Left forelimb (tissue), 1 donor: ENCODE measurements at regions not wholly inside any gene's neighbourhood (a gene's known extent, or its start where the extent isn't known, plus 50 kb on each side); places are given as distances from the start of the nearest gene placed in this dataset.
"Not testable (repeated sequence)": the region's sequence is repeated elsewhere in the genome, so short reads cannot be mapped to it uniquely, and the experiment has no call there.

Source experiments
- DNase-seq: peaks from one replicate; pipeline ENCODE4 v3.0.0-alpha.2; 2018; ENCODE audit warnings: low spot score

DNA sequence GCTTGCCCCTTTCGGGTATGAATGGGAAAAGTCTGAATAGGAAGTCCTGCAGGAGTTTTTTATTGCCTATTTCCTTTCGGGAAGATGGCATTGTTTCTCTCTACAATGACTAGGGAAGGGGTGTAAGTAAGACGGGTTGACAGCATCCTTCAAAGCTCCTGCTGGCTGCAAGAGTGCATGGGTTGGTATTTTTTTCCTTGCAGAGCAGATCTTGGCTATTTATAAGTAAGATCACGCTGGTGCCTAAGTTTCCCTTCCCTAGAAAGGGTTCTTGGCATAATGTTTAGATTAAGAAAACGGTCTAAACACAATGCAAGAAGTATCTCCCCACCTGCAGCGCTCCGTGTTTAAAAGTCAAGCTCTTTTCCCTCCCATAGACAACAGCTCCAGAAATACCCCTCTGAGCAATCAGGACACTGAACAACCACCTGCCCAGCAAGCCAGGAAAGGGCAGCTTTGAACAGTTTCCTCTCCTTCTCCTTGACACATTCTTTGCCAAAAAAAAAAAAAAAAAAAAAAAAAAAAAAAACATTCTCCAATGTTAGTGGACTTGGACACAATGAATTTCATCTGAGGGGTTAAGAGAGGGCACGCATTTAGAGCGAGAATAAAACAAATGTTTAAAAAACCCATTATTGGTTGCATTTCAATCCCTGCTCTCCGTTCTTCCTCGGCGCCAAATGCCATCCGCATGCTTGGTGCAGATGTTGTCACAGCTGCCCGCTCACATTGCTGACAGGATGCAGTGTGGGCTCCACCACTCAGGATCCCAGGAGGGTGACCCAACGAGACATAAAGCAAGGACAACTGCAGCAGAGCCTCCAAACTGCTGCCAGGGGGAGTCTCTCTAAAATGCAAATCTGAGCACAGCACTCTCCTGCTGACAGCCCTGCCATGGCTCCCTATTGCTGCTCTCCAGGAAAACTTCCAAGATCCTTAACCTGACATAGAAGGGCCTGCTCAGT is 427.4 kb upstream of the MGMT start:
- DNase-seq, result no peak

DNA sequence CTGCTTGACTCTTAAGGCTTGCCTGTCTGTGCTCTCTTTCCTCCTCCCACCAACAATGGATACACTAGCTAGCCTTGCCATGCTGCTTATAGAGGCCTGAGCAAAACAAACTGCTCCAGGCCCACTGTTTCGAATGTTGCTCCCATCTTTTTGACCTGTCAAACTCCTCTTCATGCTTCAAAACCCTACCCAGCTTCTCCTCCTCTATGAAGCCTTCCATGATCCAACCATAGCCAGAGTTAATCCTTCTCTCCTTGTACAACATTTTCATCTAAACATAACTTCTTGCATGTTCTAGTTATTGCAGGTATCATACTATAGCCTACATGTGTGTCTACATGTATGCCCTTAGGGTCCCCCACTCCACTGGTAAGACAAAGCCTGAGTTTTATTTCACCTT is 426.7 kb upstream of the MGMT start:
- no peak for DNase-seq

DNA sequence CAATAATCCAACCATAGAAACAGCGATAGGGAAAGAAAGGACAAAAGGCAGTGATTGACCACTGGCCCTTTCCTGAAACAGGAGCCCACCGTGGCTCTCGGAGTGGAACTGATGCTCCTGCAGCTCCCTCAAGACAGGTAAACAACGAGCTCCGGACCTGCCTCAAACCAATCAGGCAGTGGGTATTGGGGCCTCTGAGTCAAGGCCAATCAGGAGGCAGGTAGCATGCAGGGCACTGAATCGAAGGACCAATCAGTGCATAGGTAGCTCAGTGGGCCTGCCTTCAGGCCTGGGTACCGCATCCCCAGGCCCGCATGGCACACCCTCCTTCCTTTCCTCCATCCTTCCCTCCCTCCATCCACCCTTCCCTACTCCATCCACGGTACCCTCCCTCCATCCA is 425.1 kb upstream of the MGMT start:
- no peak for DNase-seq

DNA sequence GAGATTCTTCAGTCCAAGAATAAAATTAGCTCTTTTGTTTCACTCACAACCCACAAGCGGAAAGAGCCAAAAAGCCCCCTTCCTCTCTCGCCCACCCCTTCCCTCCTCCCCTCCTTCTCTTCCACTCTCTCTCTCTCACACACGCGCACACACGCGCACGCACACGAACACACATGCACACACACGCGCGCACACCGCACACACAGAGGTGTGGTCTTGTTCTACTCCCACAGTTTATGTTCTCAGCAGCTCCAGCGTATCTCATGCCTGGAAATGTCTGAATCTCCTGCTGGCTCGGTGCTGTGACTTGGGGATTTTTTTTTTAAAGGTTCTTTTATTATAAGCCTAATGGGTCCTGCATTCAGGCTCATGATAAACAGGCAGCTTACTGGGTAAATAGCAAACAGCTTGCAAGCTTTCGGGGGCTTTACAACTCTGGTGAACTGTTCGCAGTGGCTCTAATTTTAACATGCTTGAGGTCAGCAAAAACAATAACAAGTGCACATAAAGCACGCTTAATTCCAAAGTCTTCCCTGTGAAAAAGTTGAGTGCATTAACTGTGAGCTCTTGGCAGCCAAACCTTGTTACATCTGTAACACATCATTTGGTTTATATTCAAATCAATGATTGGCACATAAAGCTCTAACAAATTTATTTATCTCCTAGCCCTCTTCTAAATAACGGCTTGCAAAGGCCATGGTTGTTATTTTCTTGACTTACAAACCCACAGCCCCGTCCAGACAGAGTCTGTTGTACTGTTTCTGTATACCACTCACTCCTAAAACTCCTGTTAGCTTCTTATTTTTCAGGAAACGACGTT is 424.1 kb upstream of the MGMT start:
- no peak for DNase-seq

DNA sequence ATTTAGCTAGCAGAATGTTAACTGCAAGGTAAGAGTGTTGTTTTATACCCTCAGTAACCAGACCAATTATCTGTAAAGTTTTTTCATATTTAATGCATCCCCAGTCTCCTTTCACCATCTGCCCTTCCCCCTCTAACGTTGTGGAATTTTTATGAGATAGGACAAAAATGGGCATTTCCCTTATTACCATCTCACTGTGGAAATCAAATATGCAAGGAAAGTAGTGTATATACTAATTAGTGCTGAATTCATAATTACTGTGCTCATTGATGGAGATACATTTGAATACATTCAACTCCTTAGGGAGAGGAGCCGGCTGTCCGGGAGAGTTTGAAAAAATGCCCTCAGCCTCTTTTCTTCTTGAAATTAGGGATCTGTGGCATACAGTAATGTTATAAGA is 423.4 kb upstream of the MGMT start:
- DNase-seq, result no peak

DNA sequence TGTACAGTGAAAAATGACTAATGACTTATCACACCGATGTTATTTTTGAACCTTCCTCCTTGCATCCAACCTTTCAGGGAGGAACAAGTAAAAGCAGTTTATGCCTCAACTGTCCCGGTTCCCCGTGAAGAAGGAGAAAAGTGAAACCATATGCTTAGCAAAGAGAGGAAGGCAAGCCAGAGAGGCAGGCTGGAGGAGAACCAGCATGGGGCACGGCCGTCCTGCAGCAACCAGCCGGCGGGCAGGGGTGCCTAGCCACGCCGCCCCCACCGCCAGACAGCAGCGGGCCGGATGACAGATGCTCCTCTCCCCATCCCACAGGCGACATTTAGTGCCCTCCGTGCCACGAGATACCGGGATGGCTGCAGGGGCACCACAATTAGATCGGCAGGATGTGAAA is 421.4 kb upstream of the MGMT start:
- no peak for DNase-seq

DNA sequence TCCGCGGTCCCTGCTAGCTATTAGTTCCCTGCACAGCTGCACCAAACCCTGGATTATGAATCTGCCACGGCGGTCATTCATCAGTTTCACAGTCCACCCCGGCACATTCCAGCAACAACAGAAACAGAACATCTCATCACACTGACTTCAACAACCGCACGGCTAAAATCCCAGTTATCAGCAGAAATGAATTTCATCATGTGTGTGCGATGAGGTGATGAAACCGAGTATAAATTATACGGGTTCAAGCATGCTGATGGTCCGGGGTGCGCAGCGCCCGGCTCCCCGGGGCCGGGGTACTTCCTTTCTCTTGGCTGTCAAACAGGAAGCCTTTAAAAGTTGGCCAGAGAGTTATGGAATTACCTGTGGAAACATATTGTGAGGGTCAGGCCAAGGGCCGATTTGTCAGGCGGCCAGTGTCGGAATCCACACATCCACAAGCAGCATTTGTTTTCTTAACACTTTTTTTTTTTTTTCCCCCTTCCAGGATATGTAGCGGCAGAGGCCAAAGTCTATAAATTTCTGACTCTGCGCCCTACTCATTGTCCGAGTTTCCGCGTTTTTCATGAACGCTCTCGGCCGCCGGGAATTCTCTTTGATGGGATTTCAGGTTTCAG is 420.9 kb upstream of the MGMT start:
- DNase-seq, result peak; percentile 84

DNA sequence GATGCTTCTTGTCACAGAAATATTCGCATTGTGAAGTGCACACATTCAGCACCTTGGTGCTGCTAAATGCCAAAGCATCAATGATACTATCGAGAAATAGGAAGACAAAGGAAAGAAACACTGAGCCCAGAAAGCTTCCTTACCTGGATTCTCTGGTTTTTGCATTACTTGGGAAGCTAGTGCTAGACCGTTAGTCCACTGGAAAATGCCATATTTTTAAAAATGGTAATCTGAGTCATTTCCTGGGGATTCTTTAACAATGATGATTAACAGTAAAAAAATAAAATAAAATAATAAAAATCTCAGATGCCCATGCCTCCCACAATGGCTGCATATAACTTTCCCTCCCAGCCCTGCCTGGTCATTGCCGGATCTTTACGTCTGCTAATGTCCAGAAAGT is 420.1 kb upstream of the MGMT start:
- no peak for DNase-seq

DNA sequence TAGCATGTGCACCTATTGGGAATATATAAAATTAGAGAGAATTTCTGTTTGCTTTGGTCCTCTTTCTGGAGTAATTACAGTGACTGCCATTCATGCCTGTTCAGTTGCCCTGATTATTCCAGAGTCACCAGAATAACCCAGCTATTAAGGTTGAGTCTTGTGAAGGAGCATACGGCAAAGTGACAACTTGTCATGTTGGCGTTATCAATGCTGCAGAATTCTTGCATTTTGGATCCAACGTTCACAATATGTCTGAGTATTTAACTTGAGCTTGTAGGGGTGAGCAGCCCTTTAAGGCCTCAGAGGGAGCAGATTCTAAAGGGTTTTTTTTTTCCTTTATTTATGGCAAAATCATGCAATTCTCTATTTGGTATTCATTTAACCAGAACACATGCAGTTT is 419.4 kb upstream of the MGMT start:
- no peak for DNase-seq

DNA sequence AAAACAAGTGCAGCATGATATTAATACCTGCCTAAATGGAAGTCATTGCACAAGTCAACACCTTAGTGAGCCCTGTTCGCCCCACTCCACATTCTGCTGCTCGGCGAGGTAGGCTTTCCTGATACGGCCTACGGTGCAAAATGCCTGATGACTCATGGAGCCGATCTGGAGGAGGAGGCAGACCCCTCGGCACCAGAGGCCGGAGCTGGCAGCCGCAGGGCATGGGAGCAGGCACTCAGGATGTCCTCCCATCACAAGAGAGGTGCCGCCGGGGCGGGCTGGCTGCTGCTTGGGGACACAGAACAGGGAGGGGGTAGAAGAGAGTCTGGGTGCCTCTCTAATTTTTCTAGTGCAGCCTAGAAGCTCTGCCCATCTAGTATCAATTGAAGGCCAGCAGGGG is 418.5 kb upstream of the MGMT start:
- no peak for DNase-seq

DNA sequence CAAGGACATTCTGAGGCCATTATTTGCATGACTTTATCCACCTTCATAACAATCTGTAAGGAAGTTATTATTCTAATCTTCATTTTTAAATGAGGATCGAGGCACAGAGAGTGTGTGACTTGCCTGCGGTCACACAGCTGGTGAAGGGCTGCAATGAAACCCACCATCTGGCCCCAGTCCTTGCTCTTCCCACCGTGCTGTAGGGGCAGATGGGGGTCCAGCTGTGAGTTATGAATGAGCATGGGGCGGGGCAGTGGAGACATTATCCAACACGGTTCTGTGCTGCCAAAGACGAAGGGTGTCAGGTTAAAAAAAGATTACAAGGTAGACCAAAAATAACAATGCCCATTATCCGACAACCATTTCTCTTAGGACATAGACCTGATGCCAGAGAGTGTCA is 417.5 kb upstream of the MGMT start:
- no peak for DNase-seq

DNA sequence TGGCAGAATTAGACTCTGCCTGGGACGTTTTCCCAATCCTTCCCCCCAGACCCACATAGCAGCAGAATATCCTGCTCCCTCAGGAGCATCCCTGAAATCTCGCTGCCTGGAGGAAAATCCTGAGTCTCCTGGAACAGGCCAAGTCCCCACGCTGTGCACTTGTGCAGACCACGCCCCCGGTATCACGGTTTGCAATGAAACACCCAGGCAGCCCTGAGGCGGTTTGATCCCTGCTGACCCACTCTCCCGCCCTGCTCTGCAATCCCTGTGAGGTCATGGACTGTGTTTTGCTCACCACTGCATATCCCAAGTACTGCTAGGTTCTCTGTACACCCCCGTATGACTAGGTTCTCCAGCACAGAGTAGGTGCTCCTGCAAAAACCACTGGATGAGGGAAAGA is 411.8 kb upstream of the MGMT start:
- no peak for DNase-seq

DNA sequence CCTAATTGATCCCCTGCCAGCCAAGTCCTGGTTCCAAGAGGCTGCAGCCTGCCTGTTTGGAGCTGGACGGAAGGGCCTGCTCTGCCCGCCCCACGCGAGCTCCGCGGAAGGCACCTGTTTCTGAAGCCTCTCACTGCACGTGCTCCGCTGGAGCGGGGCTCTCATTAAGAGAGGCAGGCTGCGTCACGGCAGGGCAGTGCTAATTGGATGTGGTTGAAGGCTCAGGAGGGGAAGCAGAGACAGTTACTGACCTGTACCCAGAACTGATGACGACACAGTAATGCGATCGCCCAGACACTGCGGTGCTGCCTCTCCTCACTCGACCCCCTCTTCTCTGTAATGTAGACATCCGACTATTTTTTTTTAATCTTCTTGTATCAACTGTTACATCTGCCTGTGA is 411.1 kb upstream of the MGMT start:
- no peak for DNase-seq

DNA sequence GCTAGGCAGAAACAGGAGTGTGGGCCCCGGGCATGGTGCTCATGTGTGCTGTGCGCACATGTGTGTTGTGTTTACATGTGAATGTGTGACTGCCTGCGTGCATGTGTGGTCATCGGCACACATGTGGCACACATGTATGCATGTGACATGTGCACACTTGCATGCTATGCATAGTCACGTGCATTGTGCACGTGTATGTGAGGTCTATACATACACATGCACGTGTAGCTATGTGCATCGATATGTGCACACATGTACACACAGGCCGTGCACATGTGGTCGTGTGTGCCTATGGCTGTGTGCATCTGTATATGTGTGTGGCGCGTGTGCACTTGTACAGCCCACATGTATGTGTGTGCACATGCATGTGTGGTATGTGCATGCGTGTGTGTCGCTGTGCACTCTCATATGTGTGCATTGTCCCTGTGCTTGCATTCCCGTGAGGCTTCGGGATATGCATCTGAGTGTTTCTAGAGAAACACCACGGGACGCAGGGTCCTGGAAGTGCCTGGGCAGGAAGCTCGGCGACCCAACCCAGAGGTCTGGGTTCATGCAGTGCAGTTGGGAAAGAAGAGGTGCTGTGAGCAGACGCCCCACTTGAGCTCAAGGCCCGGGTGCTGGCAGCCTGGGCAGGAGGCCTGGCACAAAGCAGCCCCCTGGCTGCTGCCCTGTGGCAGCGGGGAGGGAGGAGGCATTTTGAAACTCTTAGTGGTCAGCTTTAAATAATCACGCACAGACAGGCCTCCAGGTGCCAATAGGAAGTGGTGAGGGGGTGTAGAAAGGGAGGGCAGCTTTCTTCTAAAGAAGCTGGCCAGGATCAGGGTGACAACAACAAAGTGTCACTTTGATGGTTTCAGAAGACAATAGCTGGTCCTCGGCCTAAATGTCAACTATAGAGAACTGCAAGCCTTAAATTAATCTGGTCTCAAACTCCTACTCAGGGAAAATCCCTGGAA is 410.0 kb upstream of the MGMT start:
- DNase-seq, result no peak

DNA sequence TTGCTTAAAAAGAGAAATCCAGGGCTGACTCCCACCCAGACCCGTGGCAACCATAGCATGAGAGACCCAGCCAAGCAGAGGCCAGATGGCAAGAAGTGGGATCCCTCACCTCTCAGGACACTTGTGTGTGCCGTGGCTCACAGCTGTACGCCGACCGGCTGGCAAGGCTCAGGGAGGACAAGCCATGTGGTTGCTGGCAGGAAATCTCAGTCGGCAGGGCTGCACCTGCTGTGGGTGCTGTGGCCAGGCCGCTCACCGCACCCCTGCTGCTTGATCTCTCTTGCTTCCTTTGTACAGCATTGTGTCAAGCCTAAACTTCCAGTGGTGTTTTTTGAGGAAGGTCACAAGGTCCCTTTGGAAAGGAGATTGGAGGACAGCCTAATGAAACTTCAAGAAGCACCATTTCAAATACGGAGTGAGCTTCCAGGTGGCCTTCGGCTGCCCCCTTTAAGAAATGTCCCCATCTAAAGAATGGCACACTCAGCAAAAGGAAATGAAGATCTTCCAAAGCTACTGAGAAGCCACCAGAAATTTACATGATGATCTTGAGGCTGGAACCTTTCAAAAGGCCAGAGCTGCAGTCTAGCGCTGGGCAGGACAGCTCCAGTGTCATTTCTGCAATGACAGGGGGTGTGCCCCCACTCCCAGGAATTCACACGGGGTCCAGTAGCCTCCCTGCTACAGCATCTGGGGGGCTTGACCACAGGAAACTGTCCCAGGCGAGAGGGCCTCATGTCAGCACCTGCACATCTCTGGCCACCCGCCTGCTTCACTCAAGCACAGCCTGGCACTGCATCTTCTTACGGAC is 409.0 kb upstream of the MGMT start:
- no peak for DNase-seq

DNA sequence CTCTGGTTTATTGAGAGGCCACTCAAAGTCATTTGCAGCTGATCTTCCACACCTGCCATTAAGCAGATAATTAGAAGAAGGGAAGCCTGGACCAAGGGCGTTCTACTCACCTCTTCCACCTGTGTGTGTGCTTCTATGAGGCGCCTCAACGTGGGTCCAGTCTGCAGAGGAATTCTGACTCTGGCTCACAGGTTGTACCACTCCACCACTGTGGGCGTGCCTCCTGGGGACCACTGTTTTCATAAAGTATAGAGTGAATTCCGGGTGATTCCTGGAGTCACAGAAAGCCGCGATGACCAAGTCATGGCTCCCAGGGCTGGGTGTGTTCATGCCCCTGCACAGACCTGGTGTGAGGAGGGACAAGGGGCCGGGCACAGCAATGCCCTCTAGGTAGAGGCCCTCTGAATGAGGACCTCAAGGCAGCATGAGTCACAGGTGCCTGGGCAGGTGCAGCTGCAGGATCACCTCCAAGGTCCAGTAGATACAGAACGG is 408.3 kb upstream of the MGMT start:
- DNase-seq, result no peak

DNA sequence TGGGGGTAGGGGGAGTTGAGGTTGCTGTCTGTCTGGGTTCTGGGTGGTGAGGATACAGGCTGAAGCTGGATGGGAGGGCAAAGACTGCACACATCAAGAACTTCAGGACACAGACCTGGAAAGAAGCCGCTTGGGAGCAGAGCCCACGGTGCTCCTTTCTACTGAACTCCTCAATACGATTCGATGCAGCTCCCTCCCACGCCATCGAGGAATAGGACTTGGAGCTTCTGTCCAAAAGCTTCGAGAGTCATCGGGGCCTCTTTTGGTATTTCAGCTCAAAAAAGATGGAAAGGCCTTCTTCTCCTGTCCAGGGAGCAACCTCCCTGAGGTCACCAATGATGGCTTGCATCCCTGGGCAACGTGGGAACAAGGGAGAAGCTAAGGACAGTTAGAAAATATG is 407.1 kb upstream of the MGMT start:
- DNase-seq, result no peak

DNA sequence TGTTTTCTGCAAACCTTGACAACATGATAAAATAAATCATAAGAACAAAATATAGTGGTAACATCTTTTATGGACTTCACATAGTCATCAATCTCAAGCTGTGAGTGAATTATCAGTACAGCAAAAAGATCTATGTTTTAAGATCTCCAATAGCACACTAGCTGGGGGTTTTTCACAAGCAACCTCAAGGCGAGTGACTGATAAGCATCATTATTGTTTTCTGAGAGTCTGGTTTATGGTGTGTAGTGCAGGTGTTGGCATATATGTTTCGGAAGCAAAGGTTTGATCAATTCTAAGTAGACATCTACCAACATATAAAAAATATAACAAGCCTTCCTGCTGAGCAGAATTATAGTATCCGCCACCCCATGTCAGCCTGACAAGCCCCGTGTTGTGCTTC is 403.8 kb upstream of the MGMT start:
- DNase-seq, result no peak

DNA sequence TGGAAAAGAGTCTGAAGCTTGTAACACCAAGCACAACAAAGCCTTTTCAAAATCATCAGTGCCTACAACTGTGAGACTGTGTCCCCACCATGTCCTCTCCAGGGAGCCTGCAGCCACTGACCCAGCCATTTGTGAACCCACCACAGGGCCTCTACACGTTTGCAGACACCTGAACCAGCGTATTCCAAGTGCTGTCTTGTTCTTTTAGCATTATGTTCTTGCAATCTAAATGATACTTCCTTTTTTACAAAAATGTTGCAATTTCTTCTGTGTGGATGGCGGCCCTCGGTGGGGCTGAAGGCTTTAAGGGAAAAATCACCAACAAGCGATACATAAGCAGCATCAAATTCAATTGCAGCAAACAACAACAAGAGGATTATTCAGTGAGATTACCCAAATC is 403.2 kb upstream of the MGMT start:
- no peak for DNase-seq

DNA sequence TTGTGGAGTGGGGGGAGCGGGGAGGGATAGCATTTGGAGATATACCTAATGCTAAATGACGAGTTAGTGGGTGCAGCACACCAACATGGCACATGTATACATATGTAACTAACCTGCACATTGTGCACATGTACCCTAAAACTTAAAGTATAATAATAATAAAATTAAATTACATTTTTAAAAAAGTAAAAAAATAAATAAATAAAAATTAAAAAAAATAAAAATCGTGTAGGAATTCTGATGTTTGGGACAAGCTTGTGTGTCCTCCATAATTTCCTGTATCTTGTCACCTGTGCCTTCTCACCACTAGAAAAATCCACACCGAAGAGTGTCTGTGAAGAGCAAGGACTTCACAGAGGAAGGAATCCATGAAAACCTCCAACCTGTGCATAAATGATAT is 400.5 kb upstream of the MGMT start:
- not testable (repeated sequence) for DNase-seq

DNA sequence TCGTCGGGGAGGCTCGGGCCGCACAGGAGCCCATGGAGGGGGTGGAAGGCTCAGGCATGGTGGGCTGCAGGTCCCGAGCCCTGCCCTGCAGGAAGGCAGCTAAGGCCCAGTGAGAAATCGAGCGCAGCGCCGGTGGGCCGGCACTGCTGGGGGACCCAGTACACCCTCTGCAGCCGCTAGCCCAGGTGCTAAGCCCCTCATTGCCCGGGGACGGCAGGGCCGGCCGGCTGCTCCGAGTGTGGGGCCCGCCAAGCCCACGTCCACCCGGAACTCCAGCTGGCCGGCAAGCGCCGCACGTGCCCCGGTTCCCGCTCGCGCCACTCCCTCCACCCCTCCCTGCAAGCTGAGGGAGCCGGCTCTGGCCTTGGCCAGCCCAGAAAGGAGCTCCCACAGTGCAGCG is 395.6 kb upstream of the MGMT start:
- not testable (repeated sequence) for DNase-seq
